Left lung (tissue), 4 donors: ENCODE measurements at regions not wholly inside any gene's neighbourhood (a gene's known extent, or its start where the extent isn't known, plus 50 kb on each side); places are given as distances from the start of the nearest gene placed in this dataset.

ENCODE experiments used
- ATAC-seq: fragments of 200-7000 bp; cut with Tn5 transposase; one replicate; pipeline ENCODE4 v1.9.1; 2020; ENCODE audit warnings: moderate library complexity
- DNase-seq, 4 donors: peaks; one replicate each; pipeline ENCODE4 v3.0.0-alpha.2; 2013 to 2020
- H3K27ac ChIP-seq, 2 donors: fragments of 200-600 bp; sonication (generic) in 1 of 2; one replicate each; pipeline versions ENCODE4 v1.5.0 to v1.8.0; 2020 to 2021
- H3K27me3 ChIP-seq, 2 donors: fragments of 200-600 bp; sonication (generic) in 1 of 2; one replicate each; pipeline versions ENCODE4 v1.5.0 to v1.8.0; 2020 to 2021
- H3K36me3 ChIP-seq, 2 donors: fragments of 200-600 bp; sonication (generic) in 1 of 2; one replicate each; pipeline versions ENCODE4 v1.5.0 to v1.8.0; 2020 to 2021
- H3K4me1 ChIP-seq, 2 donors: fragments of 200-600 bp; one replicate each; pipeline ENCODE4 v1.8.0; 2021
- H3K4me3 ChIP-seq, 2 donors: fragments of 200-600 bp; sonication (generic) in 1 of 2; one replicate each; pipeline versions ENCODE4 v1.5.0 to v1.8.0; 2020 to 2021; ENCODE audit warnings: mild to moderate bottlenecking in 1 of 2
- H3K9me3 ChIP-seq, 2 donors: fragments of 200-600 bp; sonication (generic) in 1 of 2; one replicate each; pipeline versions ENCODE4 v1.5.0 to v1.8.0; 2020 to 2021
- intact Hi-C, 2 donors: fragments of 100-400 bp; cut with DNase I; formaldehyde crosslinking; loops; one replicate each; pipeline versions ENCODE4 v1.11.2 to v1.14.2; 2022
- TF ChIP-seq, protein P1 (sequence below), 2 donors: fragments of 200-600 bp; sonication (generic) in 1 of 2; IDR thresholded peaks; one replicate each; pipeline versions ENCODE4 v1.5.0 to v1.8.0; 2021; ENCODE audit warnings: antibody characterized with exemption in 2 of 2
- donor health status: DM: no; HTN: yes; CAD: no.
- donor health status: DM: no; HTN: no; CAD: no.

DNA sequence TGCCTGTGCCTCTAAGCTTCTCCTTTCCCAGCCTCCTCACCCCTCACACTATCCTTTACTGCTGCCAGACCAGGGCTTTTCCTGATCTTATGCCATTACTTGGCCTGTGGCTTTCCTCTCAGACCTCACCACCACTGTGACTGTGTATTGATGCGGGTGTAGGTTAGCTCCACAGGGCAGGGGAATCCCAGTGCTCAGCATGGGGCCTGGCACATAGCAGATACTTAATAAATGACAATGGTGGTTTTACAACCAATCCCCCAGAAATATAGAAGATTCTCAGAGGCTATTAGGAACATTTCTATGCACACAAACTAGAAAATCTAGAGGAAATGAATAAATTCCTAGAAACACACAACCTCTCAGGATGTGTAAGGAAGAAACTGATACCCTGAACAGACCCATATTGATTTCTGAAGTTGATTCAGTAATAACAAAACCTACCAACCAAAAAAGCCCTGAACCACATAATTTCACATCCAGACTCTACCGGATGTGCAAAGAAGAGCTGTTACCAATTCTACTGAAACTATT, 129.6 kb upstream of the QRFPR start:
- Histone ChIP-seq H3K27me3 (no peaks in the 10 kb centered on the region), H3K4me1 (no peaks in the 10 kb centered on the region), H3K9me3 (no peaks in the 10 kb centered on the region), H3K36me3 (no peaks in the 10 kb centered on the region), H3K27ac (no peak overlapping the region), H3K4me3 (no peak overlapping the region)
- DNase-seq = no peak
- ATAC-seq = no peak
- intact Hi-C loops = no loop called here
- TF ChIP-seq, protein P1, sequence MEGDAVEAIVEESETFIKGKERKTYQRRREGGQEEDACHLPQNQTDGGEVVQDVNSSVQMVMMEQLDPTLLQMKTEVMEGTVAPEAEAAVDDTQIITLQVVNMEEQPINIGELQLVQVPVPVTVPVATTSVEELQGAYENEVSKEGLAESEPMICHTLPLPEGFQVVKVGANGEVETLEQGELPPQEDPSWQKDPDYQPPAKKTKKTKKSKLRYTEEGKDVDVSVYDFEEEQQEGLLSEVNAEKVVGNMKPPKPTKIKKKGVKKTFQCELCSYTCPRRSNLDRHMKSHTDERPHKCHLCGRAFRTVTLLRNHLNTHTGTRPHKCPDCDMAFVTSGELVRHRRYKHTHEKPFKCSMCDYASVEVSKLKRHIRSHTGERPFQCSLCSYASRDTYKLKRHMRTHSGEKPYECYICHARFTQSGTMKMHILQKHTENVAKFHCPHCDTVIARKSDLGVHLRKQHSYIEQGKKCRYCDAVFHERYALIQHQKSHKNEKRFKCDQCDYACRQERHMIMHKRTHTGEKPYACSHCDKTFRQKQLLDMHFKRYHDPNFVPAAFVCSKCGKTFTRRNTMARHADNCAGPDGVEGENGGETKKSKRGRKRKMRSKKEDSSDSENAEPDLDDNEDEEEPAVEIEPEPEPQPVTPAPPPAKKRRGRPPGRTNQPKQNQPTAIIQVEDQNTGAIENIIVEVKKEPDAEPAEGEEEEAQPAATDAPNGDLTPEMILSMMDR (IDR thresholded peaks at IDR 0.05) = no peak

- Histone ChIP-seq H3K4me1 (no peaks in the 10 kb centered on the region), H3K27ac (no peak overlapping the region), H3K4me3 (no peak overlapping the region), H3K27me3 (no peaks in the 10 kb centered on the region), H3K9me3 (no peaks in the 10 kb centered on the region), H3K36me3 (no peaks in the 10 kb centered on the region)
- TF ChIP-seq, protein P1 (IDR thresholded peaks at IDR 0.05) = no peak
- intact Hi-C loops = loop anchor here in 1 of 2 donors (10.0 kb wide), 1 partner anchor 250 kb away; no protein-coding TSS in a partner anchor
- DNase-seq = peak in 1 of 4 donors; percentile 28
- no peak for ATAC-seq
These were observed 104.5 kb upstream of the QRFPR start for GRCh38 chr4:121485190-121485804.

DNA sequence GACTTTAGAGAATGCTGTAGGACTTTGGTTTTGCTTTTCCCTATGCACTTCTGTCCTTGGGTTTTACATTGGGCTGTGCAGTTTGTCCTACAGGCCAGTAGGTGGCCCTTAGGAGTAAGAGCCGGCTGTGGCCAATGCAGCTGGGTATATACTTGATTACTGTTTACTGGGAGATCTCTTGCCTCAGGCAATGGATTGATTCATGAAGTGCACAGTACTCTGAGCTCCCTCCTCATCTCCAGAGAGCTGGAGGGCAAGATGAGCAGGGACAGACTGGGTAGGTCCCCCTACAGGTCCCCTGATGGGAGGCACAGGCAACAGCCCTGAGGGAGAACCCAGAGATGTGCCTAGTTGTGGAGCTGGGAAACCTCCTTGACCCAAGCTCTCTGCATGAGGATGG, 103.8 kb upstream of the QRFPR start:
- H3K36me3 ChIP-seq = no peaks in the 10 kb centered on the region
- peak; percentile 99 for ATAC-seq
- H3K27me3 ChIP-seq = no peaks in the 10 kb centered on the region
- intact Hi-C loops = loop anchor here in 1 of 2 donors (10.0 kb wide), 1 partner anchor 250 kb away; no protein-coding TSS in a partner anchor
- DNase-seq = peak in 1 of 4 donors; percentile 7
- TF ChIP-seq, protein P1 (IDR thresholded peaks at IDR 0.05) = peak; percentile 71 to 88
- H3K4me1 ChIP-seq = no peaks in the 10 kb centered on the region
- H3K4me3 ChIP-seq = no peak overlapping the region
- H3K27ac ChIP-seq = no peak overlapping the region
- no peaks in the 10 kb centered on the region for H3K9me3 ChIP-seq

DNA sequence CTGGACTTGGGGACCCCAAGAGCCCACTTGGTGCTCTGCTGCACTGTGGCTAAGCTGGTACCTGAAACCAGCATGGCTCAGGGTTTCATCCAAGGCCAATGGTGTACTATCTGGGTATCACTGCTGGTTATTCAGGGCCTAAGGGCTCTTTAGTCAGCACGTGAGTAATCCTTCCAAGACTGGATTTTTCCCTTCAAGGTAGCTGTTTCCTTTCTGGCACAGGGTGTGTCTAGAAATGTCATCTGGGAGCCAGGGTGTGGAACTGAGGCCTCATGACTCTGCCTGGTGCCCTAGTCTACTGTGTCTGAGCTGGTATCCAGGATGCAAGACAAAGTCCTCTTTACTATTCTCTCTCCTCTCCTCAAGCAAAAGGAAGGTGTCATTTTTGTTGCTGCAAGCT, 99.0 kb upstream of the QRFPR start:
- no peak for ATAC-seq
- intact Hi-C loops = loop anchor here (10.0 kb wide), 2 partner anchors 175 to 255 kb away; no protein-coding TSS in a partner anchor
- Histone ChIP-seq H3K4me1 (no peaks in the 10 kb centered on the region), H3K9me3 (no peaks in the 10 kb centered on the region), H3K27me3 (no peaks in the 10 kb centered on the region), H3K27ac (no peak overlapping the region), H3K4me3 (no peak overlapping the region), H3K36me3 (no peaks in the 10 kb centered on the region)
- TF ChIP-seq, protein P1 (IDR thresholded peaks at IDR 0.05) = no peak
- no peak for DNase-seq

GRCh38 chr4:121477480-121477879, 96.7 kb upstream of the QRFPR start:
- H3K4me3 ChIP-seq = no peak overlapping the region
- H3K9me3 ChIP-seq = no peaks in the 10 kb centered on the region
- intact Hi-C loops = loop anchor here in 1 of 2 donors (10.0 kb wide), 1 partner anchor 177 kb away; no protein-coding TSS in a partner anchor
- no peak for DNase-seq
- TF ChIP-seq, protein P1 (IDR thresholded peaks at IDR 0.05) = no peak
- no peak for ATAC-seq
- H3K36me3 ChIP-seq = no peaks in the 10 kb centered on the region
- H3K4me1 ChIP-seq = no peaks in the 10 kb centered on the region
- H3K27ac ChIP-seq = no peak overlapping the region
- H3K27me3 ChIP-seq = no peaks in the 10 kb centered on the region
